Transverse colon (tissue), 4 donors: ENCODE measurements at regions not wholly inside any gene's neighbourhood (a gene's known extent, or its start where the extent isn't known, plus 50 kb on each side); places are given as distances from the start of the nearest gene placed in this dataset.

Source experiments
- CTCF ChIP-seq, 5 experiments: fragments of 200-600 bp in 3 of 5; fragments of 450-650 bp in 2 of 5; sonication (generic) in 3 of 5; IDR thresholded peaks; 1 replicate in 2 of 5; 2 replicates in 3 of 5; pipeline ENCODE4 v1.5.1; 2016 to 2017; ENCODE audit warnings: antibody characterized with exemption in 5 of 5, inconsistent platforms in 3 of 5, mild to moderate bottlenecking in 2 of 5, moderate library complexity in 1 of 5
- EP300 ChIP-seq: sonication (generic); formaldehyde crosslinking; IDR thresholded peaks from one replicate; pipeline ENCODE4 v1.6.1; 2017; ENCODE audit warnings: antibody characterized with exemption, low read depth
- POLR2A ChIP-seq: fragments of 450-650 bp; IDR thresholded peaks from one replicate; pipeline ENCODE4 v1.6.1; 2016; ENCODE audit warnings: antibody characterized with exemption, mild to moderate bottlenecking, moderate library complexity
- POLR2AphosphoS5 ChIP-seq, 3 donors: sonication (generic); formaldehyde crosslinking; IDR thresholded peaks; one replicate each; pipeline ENCODE4 v1.6.1; 2016; ENCODE audit warnings: antibody characterized with exemption in 3 of 3

- no peak for TF ChIP-seq CTCF (IDR thresholded peaks at IDR 0.05)
- TF ChIP-seq POLR2A = no peak
- TF ChIP-seq POLR2AphosphoS5 (IDR thresholded peaks at IDR 0.05) = no peak
- TF ChIP-seq EP300 = no peak
These were observed 306.3 kb upstream of the POU3F1 start for GRCh38 chr1:38352869-38353268.
